ENCODE measurements at regions not wholly inside any gene's neighbourhood (a gene's known extent, or its start where the extent isn't known, plus 50 kb on each side); places are given as distances from the start of the nearest gene placed in this dataset.

DNA sequence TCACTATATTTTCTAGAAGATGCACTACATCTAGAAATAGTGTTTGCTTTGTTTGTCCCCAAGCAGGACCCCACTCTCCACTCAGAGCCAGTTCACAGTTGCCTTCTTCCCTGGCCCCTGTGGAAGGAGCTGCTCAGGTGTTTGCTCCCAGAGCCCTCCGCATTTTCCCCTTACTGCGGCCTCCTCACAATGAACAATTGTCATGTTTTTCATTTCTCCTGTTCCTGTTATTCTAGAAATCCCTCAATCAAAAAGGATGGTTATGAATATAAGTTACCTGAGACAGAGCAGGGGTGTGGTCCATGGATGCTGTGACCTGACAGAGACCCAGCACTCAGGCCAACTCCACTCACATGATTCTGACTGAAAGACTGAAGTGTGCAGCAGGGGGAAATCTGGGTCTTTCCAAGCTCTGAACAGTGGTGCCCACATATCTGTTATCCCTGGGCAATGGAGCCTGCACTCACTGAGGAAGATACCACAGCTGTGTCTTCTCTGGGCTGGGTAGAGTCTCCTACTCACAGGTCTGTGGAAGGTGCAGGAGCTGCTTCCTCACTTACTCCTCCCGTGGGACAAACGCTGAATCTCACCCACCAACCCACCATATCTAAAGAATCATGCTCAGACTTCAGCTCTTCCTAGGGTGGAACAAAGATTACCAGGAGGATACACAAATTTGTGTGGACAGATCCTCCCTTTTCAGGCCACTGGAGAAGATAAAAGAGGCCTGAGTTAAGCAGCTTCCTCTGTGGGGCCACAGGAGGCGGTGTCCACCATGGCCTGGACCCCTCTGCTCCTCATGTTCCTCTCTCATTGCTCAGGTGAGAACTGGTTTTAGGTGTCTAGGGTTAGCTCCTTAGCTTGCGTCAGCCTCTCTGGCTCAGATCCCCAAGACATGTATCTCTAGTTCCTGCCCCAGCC is 87.1 kb upstream of the TOP3B start:
- no peak for DNase-seq
- intact Hi-C loops (cut with DNase I): no loop called here
- 83 to 90% methylated on average over 4 to 6 of the region's 6 CpGs for WGBS, 2 donors
- no peaks in the 10 kb centered on the region for H3K4me1 ChIP-seq
- no peak overlapping the region for H3K4me3 ChIP-seq
- no peaks in the 10 kb centered on the region for H3K9me3 ChIP-seq
- H3K27me3 ChIP-seq: peaks cover 0 to 17% (median 0%) of the 10 kb centered on the region in 4 donors
- H3K27ac ChIP-seq: no peak overlapping the region
- TF ChIP-seq CTCF (IDR thresholded peaks at IDR 0.05) (no peak), POLR2A (IDR thresholded peaks at IDR 0.05) (no peak)
- H3K36me3 ChIP-seq: no peaks in the 10 kb centered on the region

GRCh38 chr22:22068657-22069056 is 86.1 kb upstream of the TOP3B start:
- intact Hi-C loops (cut with DNase I): no loop called here

GRCh38 chr22:22068025-22068424 is 85.4 kb upstream of the TOP3B start:
- H3K4me3 ChIP-seq: no peak overlapping the region
- no peak overlapping the region for H3K27ac ChIP-seq
- no peak for DNase-seq
- TF ChIP-seq CTCF (IDR thresholded peaks at IDR 0.05): no peak
- no peak for TF ChIP-seq POLR2A (IDR thresholded peaks at IDR 0.05)
- H3K36me3 ChIP-seq: no peaks in the 10 kb centered on the region
- 66 to 70% methylated on average over 2 of the region's 2 CpGs for WGBS, 2 donors
- intact Hi-C loops (cut with DNase I): no loop called here
- H3K4me1 ChIP-seq: no peaks in the 10 kb centered on the region
- peaks cover 0 to 6% (median 0%) of the 10 kb centered on the region in 4 donors for H3K27me3 ChIP-seq
- H3K9me3 ChIP-seq: no peaks in the 10 kb centered on the region

More at GRCh38 chr22:22068657-22069056, 86.1 kb upstream of the TOP3B start:
- TF ChIP-seq CTCF (IDR thresholded peaks at IDR 0.05): no peak
- no peak for TF ChIP-seq POLR2A (IDR thresholded peaks at IDR 0.05)
- Histone ChIP-seq H3K9me3 (no peaks in the 10 kb centered on the region), H3K4me1 (no peaks in the 10 kb centered on the region), H3K27ac (no peak overlapping the region), H3K4me3 (no peak overlapping the region), H3K27me3 (peaks cover 0 to 7% (median 0%) of the 10 kb centered on the region in 4 donors), H3K36me3 (no peaks in the 10 kb centered on the region)
- no peak for DNase-seq
- WGBS, 2 donors: 44 to 46% methylated on average over 2 of the region's 2 CpGs

- intact Hi-C loops (cut with DNase I): no loop called here
- Histone ChIP-seq H3K9me3 (no peaks in the 10 kb centered on the region), H3K36me3 (no peaks in the 10 kb centered on the region), H3K4me1 (no peaks in the 10 kb centered on the region), H3K27ac (no peak overlapping the region), H3K4me3 (no peak overlapping the region), H3K27me3 (peaks cover 0 to 6% (median 0%) of the 10 kb centered on the region in 4 donors)
- no peak for TF ChIP-seq POLR2A (IDR thresholded peaks at IDR 0.05)
- no peak for TF ChIP-seq CTCF (IDR thresholded peaks at IDR 0.05)
- WGBS, 2 donors: 68% methylated on average over 3 of the region's 3 CpGs; no CpG with 5 or more reads in 1 of the 2 donors
- DNase-seq: no peak
Observed at GRCh38 chr22:22067192-22067591, 84.6 kb upstream of the TOP3B start.

DNA sequence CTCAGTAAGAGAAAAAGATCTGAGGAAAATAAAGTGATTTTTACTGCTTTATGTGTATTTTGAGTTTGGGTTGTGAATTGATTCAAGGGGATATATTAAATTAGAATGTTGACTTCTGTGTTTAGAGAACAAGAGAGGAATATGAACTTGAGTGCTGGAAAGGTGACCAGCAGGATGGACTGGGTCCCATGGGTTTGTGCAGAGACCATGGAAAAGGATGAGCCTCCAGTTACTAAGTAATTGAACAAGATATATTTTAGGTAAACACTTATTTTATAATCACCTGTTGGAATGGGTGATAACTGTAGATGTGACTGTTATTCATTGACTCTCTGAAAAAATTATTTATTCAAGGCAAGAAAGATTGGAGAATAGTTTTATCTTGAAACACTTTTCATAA is 82.0 kb upstream of the TOP3B start:
- H3K4me3 ChIP-seq: no peak overlapping the region
- H3K4me1 ChIP-seq: peaks cover 0 to 7% (median 3%) of the 10 kb centered on the region in 3 donors
- intact Hi-C loops (cut with DNase I): no loop called here
- no peaks in the 10 kb centered on the region for H3K9me3 ChIP-seq
- TF ChIP-seq POLR2A (IDR thresholded peaks at IDR 0.05) (no peak), CTCF (IDR thresholded peaks at IDR 0.05) (no peak)
- no peaks in the 10 kb centered on the region for H3K36me3 ChIP-seq
- no peak overlapping the region for H3K27ac ChIP-seq
- DNase-seq: no peak
- H3K27me3 ChIP-seq: peaks cover 0 to 14% (median 0%) of the 10 kb centered on the region in 4 donors
